ENCODE measurements at regions not wholly inside any gene's neighbourhood (a gene's known extent, or its start where the extent isn't known, plus 50 kb on each side); places are given as distances from the start of the nearest gene placed in this dataset.

DNA sequence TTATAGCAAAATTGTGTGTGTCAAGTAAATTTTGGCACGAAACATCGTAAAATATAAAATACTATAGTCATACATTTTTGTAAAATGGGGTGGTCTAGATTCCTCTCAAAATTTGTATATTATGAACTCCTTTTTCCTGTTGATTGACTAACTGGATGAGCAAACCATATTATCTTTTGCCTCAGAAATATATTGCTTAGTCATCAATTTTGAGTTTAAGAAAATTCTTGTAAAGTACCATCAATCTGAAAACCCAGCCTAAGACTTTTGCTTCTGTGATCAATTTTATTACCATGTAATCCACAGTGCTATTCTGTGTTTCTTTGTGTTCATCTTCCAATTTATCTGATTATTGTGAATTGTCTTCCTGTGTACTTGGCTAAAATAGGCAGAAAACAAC lies 98.0 kb upstream of the PCDH18 start:
- Histone ChIP-seq H3K27ac (no peak overlapping the region), H3K27me3 (no peaks in the 10 kb centered on the region), H3K36me3 (no peaks in the 10 kb centered on the region), H3K9me3 (peaks cover 0 to 3% of the 10 kb centered on the region in 2 donors), H3K4me1 (no peaks in the 10 kb centered on the region), H3K4me3 (no peak overlapping the region)
- DNase-seq (ENCODE audit: low spot score in 2 of 2), result no peak
- intact Hi-C loops (cut with DNase I), result no loop called here
- TF ChIP-seq, protein P1, sequence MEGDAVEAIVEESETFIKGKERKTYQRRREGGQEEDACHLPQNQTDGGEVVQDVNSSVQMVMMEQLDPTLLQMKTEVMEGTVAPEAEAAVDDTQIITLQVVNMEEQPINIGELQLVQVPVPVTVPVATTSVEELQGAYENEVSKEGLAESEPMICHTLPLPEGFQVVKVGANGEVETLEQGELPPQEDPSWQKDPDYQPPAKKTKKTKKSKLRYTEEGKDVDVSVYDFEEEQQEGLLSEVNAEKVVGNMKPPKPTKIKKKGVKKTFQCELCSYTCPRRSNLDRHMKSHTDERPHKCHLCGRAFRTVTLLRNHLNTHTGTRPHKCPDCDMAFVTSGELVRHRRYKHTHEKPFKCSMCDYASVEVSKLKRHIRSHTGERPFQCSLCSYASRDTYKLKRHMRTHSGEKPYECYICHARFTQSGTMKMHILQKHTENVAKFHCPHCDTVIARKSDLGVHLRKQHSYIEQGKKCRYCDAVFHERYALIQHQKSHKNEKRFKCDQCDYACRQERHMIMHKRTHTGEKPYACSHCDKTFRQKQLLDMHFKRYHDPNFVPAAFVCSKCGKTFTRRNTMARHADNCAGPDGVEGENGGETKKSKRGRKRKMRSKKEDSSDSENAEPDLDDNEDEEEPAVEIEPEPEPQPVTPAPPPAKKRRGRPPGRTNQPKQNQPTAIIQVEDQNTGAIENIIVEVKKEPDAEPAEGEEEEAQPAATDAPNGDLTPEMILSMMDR (IDR thresholded peaks at IDR 0.05), result no peak

DNA sequence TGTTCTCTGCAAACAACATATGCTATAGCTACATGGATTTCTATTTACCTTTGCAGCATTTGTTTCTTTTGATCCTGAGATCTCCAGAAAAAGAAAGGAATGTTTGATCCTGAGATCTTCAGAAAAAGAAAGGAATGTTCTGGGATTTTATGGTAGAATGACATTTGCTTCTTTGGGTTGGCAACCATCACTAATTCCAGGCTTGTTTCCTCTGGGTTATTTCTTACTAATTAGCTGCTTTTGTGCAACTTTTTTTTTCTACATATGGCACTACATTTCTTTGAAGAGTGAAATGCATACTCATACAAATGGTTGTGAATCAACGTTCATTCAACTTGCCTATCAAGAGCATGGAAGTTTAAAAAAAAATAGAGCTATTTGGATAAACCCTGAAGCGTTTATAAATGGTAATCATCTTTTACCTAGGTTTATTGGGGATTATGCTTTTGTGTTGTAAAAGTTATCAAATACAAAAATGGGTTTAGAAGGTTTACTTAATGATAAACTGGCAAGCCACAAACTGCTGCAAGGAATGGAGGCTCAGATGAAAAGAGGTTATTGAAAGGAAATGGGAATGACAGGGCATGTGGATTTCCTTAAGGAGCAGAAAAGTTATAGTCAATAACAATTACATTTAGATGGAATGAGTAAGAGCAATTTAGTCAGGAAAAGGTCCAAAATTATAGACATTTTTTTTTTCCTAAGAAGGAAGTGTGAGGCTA lies 95.6 kb upstream of the PCDH18 start:
- Histone ChIP-seq H3K9me3 (peaks cover 0 to 3% of the 10 kb centered on the region in 2 donors), H3K27me3 (no peaks in the 10 kb centered on the region), H3K4me3 (no peak overlapping the region), H3K4me1 (no peaks in the 10 kb centered on the region), H3K27ac (no peak overlapping the region), H3K36me3 (no peaks in the 10 kb centered on the region)
- TF ChIP-seq, protein P1 (IDR thresholded peaks at IDR 0.05), result no peak
- DNase-seq (ENCODE audit: low spot score in 2 of 2), result no peak
- intact Hi-C loops (cut with DNase I), result no loop called here

DNA sequence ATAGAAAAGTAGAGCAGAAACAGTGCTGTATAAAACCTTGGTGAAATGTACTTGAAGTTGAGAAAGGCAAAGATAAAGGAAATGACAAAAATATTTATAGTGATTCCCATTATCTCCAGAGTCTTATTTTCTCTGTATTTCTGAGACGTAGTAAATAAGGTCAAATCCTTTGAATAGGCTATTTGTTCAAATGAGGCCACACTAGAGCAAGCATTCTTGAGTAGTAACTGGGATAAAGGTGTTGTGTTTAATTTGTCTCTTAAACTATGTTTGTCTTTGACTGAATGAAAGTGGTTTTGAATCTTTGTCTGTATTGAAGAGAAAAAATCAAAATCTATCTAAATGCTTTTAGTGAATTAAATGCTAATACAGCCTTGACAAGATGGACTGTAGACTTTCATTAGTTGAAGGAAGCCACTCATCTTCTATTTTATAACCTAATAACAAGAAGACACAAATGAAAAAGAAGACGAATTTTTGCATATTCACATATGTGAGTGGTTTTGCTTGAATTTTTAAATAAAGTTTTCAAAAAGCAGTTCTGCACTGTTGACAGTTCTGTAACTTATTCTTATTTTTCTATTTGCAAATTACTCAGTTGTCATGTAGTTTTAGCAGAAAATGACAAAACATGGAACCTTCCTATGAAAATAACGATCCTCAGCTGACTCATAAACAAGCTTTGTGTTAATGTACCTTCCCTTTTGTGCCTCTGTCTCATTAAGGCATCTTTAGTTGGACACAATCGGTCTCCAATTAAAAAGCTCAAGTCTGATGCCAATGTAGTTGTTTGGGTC lies 94.8 kb upstream of the PCDH18 start:
- no peaks in the 10 kb centered on the region for H3K27me3 ChIP-seq
- intact Hi-C loops (cut with DNase I), result no loop called here

DNA sequence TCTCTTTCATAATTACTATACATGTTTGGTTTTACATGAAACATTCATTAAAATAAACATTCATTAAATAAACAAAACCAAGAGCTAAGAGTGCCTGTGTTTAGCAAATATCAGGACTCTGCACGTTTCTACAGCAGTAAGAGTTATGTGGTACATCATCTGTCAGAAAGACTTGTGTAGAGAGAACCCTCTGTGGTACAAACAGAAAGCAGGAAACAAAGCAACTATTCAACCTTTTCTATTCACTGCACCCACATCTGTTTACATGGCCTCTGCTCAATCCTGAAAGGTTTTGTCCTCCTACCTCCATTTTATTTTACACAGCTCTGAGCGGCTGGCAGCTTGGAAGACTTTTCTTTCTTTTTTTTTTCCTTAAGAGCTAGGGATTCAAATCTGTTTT lies 90.7 kb upstream of the PCDH18 start:
- TF ChIP-seq, protein P1 (IDR thresholded peaks at IDR 0.05), result no peak
- H3K27me3 ChIP-seq, result no peaks in the 10 kb centered on the region

More for the DNA sequence above, 94.8 kb upstream of the PCDH18 start:
- DNase-seq (ENCODE audit: low spot score in 2 of 2), result no peak
- no peaks in the 10 kb centered on the region for H3K4me1 ChIP-seq
- no peaks in the 10 kb centered on the region for H3K36me3 ChIP-seq
- H3K9me3 ChIP-seq, result no peaks in the 10 kb centered on the region
- H3K27ac ChIP-seq, result no peak overlapping the region
- TF ChIP-seq, protein P1 (IDR thresholded peaks at IDR 0.05), result no peak
- no peak overlapping the region for H3K4me3 ChIP-seq

DNA sequence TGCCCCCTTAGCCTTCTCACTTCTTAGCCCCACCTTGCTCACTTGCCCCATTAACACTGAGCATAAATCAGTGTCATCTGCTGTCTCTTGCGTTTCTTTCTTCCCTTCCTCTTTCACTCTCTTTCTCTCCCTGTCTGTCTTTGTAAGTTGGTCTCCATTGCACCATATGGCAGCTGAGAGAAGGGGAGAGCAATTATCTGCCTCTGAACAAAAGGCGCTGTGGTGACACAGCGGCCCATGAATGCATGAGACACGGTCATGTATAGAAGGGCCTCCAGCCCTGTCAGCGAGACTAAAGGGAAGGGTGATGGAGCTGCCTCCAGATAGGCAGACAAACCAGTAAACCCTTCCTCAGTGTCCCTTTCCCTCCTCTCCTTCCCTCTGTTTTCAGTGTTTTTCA lies 88.8 kb upstream of the PCDH18 start:
- Histone ChIP-seq H3K27ac (no peak overlapping the region), H3K4me1 (no peaks in the 10 kb centered on the region), H3K9me3 (no peaks in the 10 kb centered on the region), H3K27me3 (no peaks in the 10 kb centered on the region), H3K4me3 (no peak overlapping the region), H3K36me3 (no peaks in the 10 kb centered on the region)
- intact Hi-C loops (cut with DNase I), result no loop called here
- no peak for DNase-seq (ENCODE audit: low spot score in 2 of 2)
- TF ChIP-seq, protein P1 (IDR thresholded peaks at IDR 0.05), result no peak

More for the DNA sequence above, 90.7 kb upstream of the PCDH18 start:
- Histone ChIP-seq H3K4me1 (no peaks in the 10 kb centered on the region), H3K36me3 (no peaks in the 10 kb centered on the region), H3K27ac (no peak overlapping the region), H3K4me3 (no peak overlapping the region), H3K9me3 (no peaks in the 10 kb centered on the region)
- no peak for DNase-seq (ENCODE audit: low spot score in 2 of 2)
- intact Hi-C loops (cut with DNase I), result no loop called here

Measured in ascending aorta (tissue), 2 donors.